DMS 273 treated with DMSO at 0.1 percent for 48 hours (cell line): ENCODE measurements at regions not wholly inside any gene's neighbourhood (a gene's known extent, or its start where the extent isn't known, plus 50 kb on each side); places are given as distances from the start of the nearest gene placed in this dataset.

Experiments
- DNase-seq: peaks from one replicate; lab custom pipeline; 2025; lab: John Stamatoyannopoulos, UW

GRCh38 chr1:94734963-94735901 lies 84.9 kb upstream of the SLC44A3 start:
- no peak for DNase-seq

- no peak for DNase-seq
Measured at GRCh38 chr1:94731891-94732290, 88.3 kb upstream of the SLC44A3 start.

- no peak for DNase-seq
Measured at GRCh38 chr1:94730450-94730849, 89.7 kb upstream of the SLC44A3 start.

GRCh38 chr1:94729267-94729666 lies 90.9 kb upstream of the SLC44A3 start:
- DNase-seq, result no peak

GRCh38 chr1:94727846-94728715 lies 92.1 kb upstream of the SLC44A3 start:
- no peak for DNase-seq

- no peak for DNase-seq
Measured at GRCh38 chr1:94726981-94727685, 93.0 kb upstream of the SLC44A3 start.

GRCh38 chr1:94725566-94725965 lies 94.6 kb upstream of the SLC44A3 start:
- no peak for DNase-seq

- DNase-seq, result no peak
Measured at GRCh38 chr1:94723894-94724293, 96.3 kb upstream of the SLC44A3 start.

- DNase-seq, result no peak
Measured at GRCh38 chr1:94723463-94723862, 96.7 kb upstream of the SLC44A3 start.

GRCh38 chr1:94722181-94722580 lies 98.0 kb upstream of the SLC44A3 start:
- DNase-seq, result no peak

- no peak for DNase-seq
Measured at GRCh38 chr1:94721240-94721639, 98.9 kb upstream of the SLC44A3 start.

- DNase-seq, result no peak
Measured at GRCh38 chr1:94719926-94720793, 100.0 kb upstream of the SLC44A3 start.

GRCh38 chr1:94716965-94717364 lies 103.2 kb upstream of the SLC44A3 start:
- DNase-seq, result no peak

GRCh38 chr1:94715321-94715720 lies 104.8 kb upstream of the SLC44A3 start:
- no peak for DNase-seq

GRCh38 chr1:94714552-94714951 lies 105.6 kb upstream of the SLC44A3 start:
- DNase-seq, result no peak

- DNase-seq, result no peak
Measured at GRCh38 chr1:94714152-94714551, 106.0 kb upstream of the SLC44A3 start.

- DNase-seq, result peak; percentile 28
Measured at GRCh38 chr1:94713472-94714141, 106.5 kb upstream of the SLC44A3 start.

- no peak for DNase-seq
Measured at GRCh38 chr1:94709891-94710581, 110.1 kb upstream of the SLC44A3 start.

- DNase-seq, result no peak
Measured at GRCh38 chr1:94708811-94709210, 111.3 kb upstream of the SLC44A3 start.

GRCh38 chr1:94708299-94708685 lies 111.9 kb upstream of the SLC44A3 start:
- no peak for DNase-seq
